GM12878 (cell line): ENCODE measurements at regions not wholly inside any gene's neighbourhood (a gene's known extent, or its start where the extent isn't known, plus 50 kb on each side); places are given as distances from the start of the nearest gene placed in this dataset.

Source experiments
- ATAC-seq: fragments of 200-7000 bp; cut with Tn5 transposase; 3 replicates; pipeline ENCODE4 v1.9.1; 2020; ENCODE audit warnings: mild to moderate bottlenecking, moderate library complexity
- BruUV-seq: library from RNA; stranded (reverse); fragments of 400-500 nt; replicated peaks from 2 replicates; lab custom pipeline; 2021; lab: Mats Ljungman, UMichigan
- CTCF ChIA-PET: fragments of 300-600 bp; sonication (Branson Sonifier 250); formaldehyde crosslinking; extraction: SDS; loops from one replicate; lab custom pipeline; 2021; ENCODE audit warnings: inconsistent platforms; lab: Yijun Ruan, JAX
- POLR2A ChIA-PET: fragments of 350-600 bp; formaldehyde crosslinking; extraction: SDS; loops from one replicate; lab custom pipeline; 2021; ENCODE audit warnings: inconsistent platforms; lab: Charles Lee
- RAD21 ChIA-PET: fragments of 300-600 bp; sonication (Branson Sonifier 250); formaldehyde crosslinking; loops from one replicate; lab custom pipeline; 2023; ENCODE audit warnings: antibody characterized with exemption; ENCODE audit not compliant: unreplicated experiment; lab: Charles Lee
- SMC1A ChIA-PET: fragments of 300-600 bp; sonication (Branson Sonifier 250); formaldehyde crosslinking; loops from one replicate; lab custom pipeline; 2023; ENCODE audit not compliant: unreplicated experiment, uncharacterized antibody; lab: Charles Lee
- DNase-seq: peaks from one replicate; pipeline ENCODE4 v3.0.0-alpha.2; 2011; ENCODE audit warnings: low read depth, low spot score
- FAIRE-seq: peaks from 3 replicates; lab custom pipeline; 2011; peaks lifted over from hg19 to GRCh38; lab: Jason Lieb, UNC
- H2AFZ ChIP-seq: 2 replicates; pipeline ENCODE4 v1.6.0; 2011; ENCODE audit warnings: low read depth, low read length, control low read depth; ENCODE audit not compliant: control insufficient read depth
- H3K27ac ChIP-seq: 2 replicates; pipeline ENCODE4 v1.5.1; 2011; ENCODE audit warnings: control low read depth; ENCODE audit not compliant: control insufficient read depth, insufficient read depth
- H3K27me3 ChIP-seq, 2 experiments: replicated peaks in 1 of 2; 2 replicates each; pipeline versions ENCODE4 v1.6.0 to v1.6.1; 2011; ENCODE audit warnings: low read length in 1 of 2; ENCODE audit not compliant: control insufficient read depth in 2 of 2, insufficient read depth in 2 of 2
- H3K36me3 ChIP-seq, 2 experiments: 2 replicates each; pipeline ENCODE4 v1.5.1; 2011; ENCODE audit warnings: low read length in 1 of 2; ENCODE audit not compliant: control insufficient read depth in 2 of 2, insufficient read depth in 2 of 2
- H3K4me1 ChIP-seq: 2 replicates; pipeline ENCODE4 v1.6.1; 2011; ENCODE audit warnings: mild to moderate bottlenecking, low read length, moderate library complexity, mixed read lengths; ENCODE audit not compliant: control insufficient read depth, insufficient read depth
- H3K4me2 ChIP-seq: 2 replicates; pipeline ENCODE4 v1.6.0; 2011; ENCODE audit warnings: control low read depth; ENCODE audit not compliant: control insufficient read depth, insufficient read depth
- H3K4me3 ChIP-seq: fragments of 200-600 bp; sonication (generic); 2 replicates; pipeline ENCODE4 v1.5.1; 2016
- H3K79me2 ChIP-seq: 2 replicates; pipeline ENCODE4 v1.6.0; 2011; ENCODE audit warnings: low read length; ENCODE audit not compliant: control insufficient read depth, insufficient read depth
- H3K9ac ChIP-seq: 2 replicates; pipeline ENCODE4 v1.8.0; 2011; ENCODE audit warnings: low read length, control low read depth, mixed read lengths; ENCODE audit not compliant: control insufficient read depth, insufficient read depth
- H3K9me3 ChIP-seq: replicated peaks from 3 replicates; pipeline ENCODE4 v1.5.1; 2011; ENCODE audit warnings: mild to moderate bottlenecking, low read length; ENCODE audit not compliant: control insufficient read depth, insufficient read depth
- H4K20me1 ChIP-seq: 2 replicates; pipeline ENCODE4 v1.6.0; 2011; ENCODE audit not compliant: control insufficient read depth, insufficient read depth
- BCL11A ChIP-seq: IDR thresholded peaks from 2 replicates; pipeline ENCODE4 v1.6.1; 2011; ENCODE audit warnings: low read depth, low read length
- BCLAF1 ChIP-seq: fragments of 450-650 bp; IDR thresholded peaks from 2 replicates; pipeline ENCODE4 v1.6.1; 2017; ENCODE audit warnings: antibody characterized with exemption, mild to moderate bottlenecking, moderate library complexity
- ELK1 ChIP-seq: IDR thresholded peaks from 2 replicates; pipeline ENCODE4 v1.6.1; 2012; ENCODE audit warnings: low read depth, low read length, improper control_type of control experiment
- ETV6 ChIP-seq, 2 experiments: fragments of 450-650 bp in 1 of 2; IDR thresholded peaks in 1 of 2; conservative IDR thresholded peaks in 1 of 2; 2 replicates each; pipeline ENCODE4 v1.6.1; 2014; ENCODE audit warnings: antibody characterized with exemption in 1 of 2, borderline replicate concordance in 1 of 2, low read depth in 1 of 2, mild to moderate bottlenecking in 1 of 2, moderate library complexity in 1 of 2
- GABPA ChIP-seq: IDR thresholded peaks from 2 replicates; pipeline ENCODE4 v1.6.1; 2014; ENCODE audit warnings: antibody characterized with exemption, low read depth, mild to moderate bottlenecking, inconsistent platforms
- NKRF ChIP-seq: fragments of 450-650 bp; conservative IDR thresholded peaks from 2 replicates; pipeline ENCODE4 v1.6.1; 2017; ENCODE audit warnings: mild to moderate bottlenecking, moderate library complexity
- SRF ChIP-seq, 2 experiments: IDR thresholded peaks; 2 replicates each; pipeline ENCODE4 v1.6.1; 2011; ENCODE audit warnings: low read depth in 2 of 2, low read length in 2 of 2, mild to moderate bottlenecking in 1 of 2, moderate library complexity in 1 of 2
- ZBTB33 ChIP-seq: fragments of 450-650 bp; IDR thresholded peaks from 2 replicates; pipeline ENCODE4 v1.6.1; 2017; ENCODE audit warnings: mild to moderate bottlenecking
- ZBTB40 ChIP-seq: fragments of 450-650 bp; IDR thresholded peaks from 2 replicates; pipeline ENCODE4 v1.6.1; 2016; ENCODE audit warnings: mild to moderate bottlenecking, moderate library complexity, borderline replicate concordance
- WGBS: methylation state at CpG from one replicate; pipeline ENCODE4 v1.1.6; 2016; ENCODE audit warnings: low lambda C conversion rate; ENCODE audit not compliant: insufficient replicate concordance, insufficient coverage; ENCODE audit errors: missing lambda C conversion rate; 5-methylcytosine and 5-hydroxymethylcytosine counted together
- in situ Hi-C: fragments of 300-500 bp; cut with MboI; formaldehyde crosslinking; loops from 9 replicates; pipeline ENCODE4 v1.14.3; 2018; ENCODE audit warnings: mixed read lengths
- intact Hi-C: fragments of 100-400 bp; cut with micrococcal nuclease; formaldehyde crosslinking; loops from one replicate; pipeline ENCODE4 v1.14.2; 2022; ENCODE audit not compliant: unreplicated experiment

GRCh38 chr2:204359076-204359475 is 186.2 kb upstream of the PARD3B start:
- FAIRE-seq: no peak
- Histone ChIP-seq H3K4me3 (no peak overlapping the region), H4K20me1 (no peaks in the 10 kb centered on the region), H3K9ac (no peak overlapping the region), H3K27ac (no peak overlapping the region), H2AFZ (no peak overlapping the region), H3K9me3 (no peaks in the 10 kb centered on the region), H3K4me2 (no peak overlapping the region), H3K36me3 (no peaks in the 10 kb centered on the region), H3K79me2 (no peaks in the 10 kb centered on the region), H3K27me3 (no peaks in the 10 kb centered on the region), H3K4me1 (no peaks in the 10 kb centered on the region)
- 0% methylated on average over 1 of the region's 1 CpG for WGBS
- no peak for DNase-seq
- intact Hi-C loops: no loop called here
- ChIA-PET RAD21 (no interaction called here), POLR2A (no interaction called here), SMC1A (no interaction called here), CTCF (interaction anchor here (1.2 kb wide), 1 partner anchor 269 kb away, joined by 3 read pairs; no protein-coding TSS in a partner anchor)
- ATAC-seq: no peak
- no peak for TF ChIP-seq NKRF
- no peak for TF ChIP-seq BCL11A
- no peak for TF ChIP-seq ETV6 (conservative IDR thresholded peaks at IDR 0.05 in 1 of 2, IDR thresholded peaks at IDR 0.05 in 1 of 2; ENCODE audit: borderline replicate concordance in 1 of 2, low read depth in 1 of 2)
- no peak for TF ChIP-seq ZBTB33
- TF ChIP-seq GABPA: no peak
- no peak for TF ChIP-seq ELK1
- no peak for TF ChIP-seq ZBTB40
- no peak for TF ChIP-seq SRF (IDR thresholded peaks at IDR 0.05; ENCODE audit: low read depth in 2 of 2, low read length in 2 of 2)
- TF ChIP-seq BCLAF1: no peak
- no TSS peak for BruUV-seq
- in situ Hi-C loops: no loop called here
